NK-92 treated with Interleukin-12 subunit alpha and Interleukin-12 subunit beta, amount 100 ng/mL, for 24 hours (cell line): ENCODE measurements at regions not wholly inside any gene's neighbourhood (a gene's known extent, or its start where the extent isn't known, plus 50 kb on each side); places are given as distances from the start of the nearest gene placed in this dataset.
"Not testable (repeated sequence)": the region's sequence is repeated elsewhere in the genome, so short reads cannot be mapped to it uniquely, and the experiment has no call there.

ENCODE experiments used
- DNase-seq: peaks from one replicate; lab custom pipeline; 2025; lab: John Stamatoyannopoulos, UW

GRCh38 chr9:107807183-107807582 lies 317.6 kb upstream of the KLF4 start:
- no peak for DNase-seq

GRCh38 chr9:107805201-107805600 lies 315.6 kb upstream of the KLF4 start:
- DNase-seq, result no peak

GRCh38 chr9:107794259-107794658 lies 304.7 kb upstream of the KLF4 start:
- no peak for DNase-seq

- DNase-seq, result no peak
Measured at GRCh38 chr9:107793541-107793940, 304.0 kb upstream of the KLF4 start.

GRCh38 chr9:107792596-107792995 lies 303.0 kb upstream of the KLF4 start:
- no peak for DNase-seq

- DNase-seq, result no peak
Measured at GRCh38 chr9:107792006-107792405, 302.4 kb upstream of the KLF4 start.

- no peak for DNase-seq
Measured at GRCh38 chr9:107789001-107789700, 299.6 kb upstream of the KLF4 start.

- no peak for DNase-seq
Measured at GRCh38 chr9:107786561-107786960, 297.0 kb upstream of the KLF4 start.

GRCh38 chr9:107784235-107784958 lies 294.8 kb upstream of the KLF4 start:
- no peak for DNase-seq

GRCh38 chr9:107782789-107783188 lies 293.2 kb upstream of the KLF4 start:
- no peak for DNase-seq

GRCh38 chr9:107782381-107782780 lies 292.8 kb upstream of the KLF4 start:
- no peak for DNase-seq

GRCh38 chr9:107780960-107781359 lies 291.4 kb upstream of the KLF4 start:
- no peak for DNase-seq

GRCh38 chr9:107779731-107780130 lies 290.2 kb upstream of the KLF4 start:
- DNase-seq, result no peak

- no peak for DNase-seq
Measured at GRCh38 chr9:107778661-107779060, 289.1 kb upstream of the KLF4 start.

GRCh38 chr9:107774099-107774498 lies 284.5 kb upstream of the KLF4 start:
- DNase-seq, result not testable (repeated sequence)

GRCh38 chr9:107772988-107773387 lies 283.4 kb upstream of the KLF4 start:
- DNase-seq, result no peak

GRCh38 chr9:107770716-107771115 lies 281.1 kb upstream of the KLF4 start:
- DNase-seq, result no peak

GRCh38 chr9:107768224-107768623 lies 278.7 kb upstream of the KLF4 start:
- no peak for DNase-seq

GRCh38 chr9:107767711-107768110 lies 278.1 kb upstream of the KLF4 start:
- no peak for DNase-seq

GRCh38 chr9:107763469-107763868 lies 273.9 kb upstream of the KLF4 start:
- not testable (repeated sequence) for DNase-seq

- no peak for DNase-seq
Measured at GRCh38 chr9:107761307-107761706, 271.7 kb upstream of the KLF4 start.

- no peak for DNase-seq
Measured at GRCh38 chr9:107760469-107761242, 271.1 kb upstream of the KLF4 start.

- DNase-seq, result no peak
Measured at GRCh38 chr9:107759823-107760166, 270.2 kb upstream of the KLF4 start.
